T-helper 1 cell (primary cell): ENCODE measurements at regions not wholly inside any gene's neighbourhood (a gene's known extent, or its start where the extent isn't known, plus 50 kb on each side); places are given as distances from the start of the nearest gene placed in this dataset.

ENCODE experiments used
- DNase-seq, 5 donors: peaks; one replicate each; pipeline ENCODE4 v3.0.0-alpha.2; 2012 to 2020

DNA sequence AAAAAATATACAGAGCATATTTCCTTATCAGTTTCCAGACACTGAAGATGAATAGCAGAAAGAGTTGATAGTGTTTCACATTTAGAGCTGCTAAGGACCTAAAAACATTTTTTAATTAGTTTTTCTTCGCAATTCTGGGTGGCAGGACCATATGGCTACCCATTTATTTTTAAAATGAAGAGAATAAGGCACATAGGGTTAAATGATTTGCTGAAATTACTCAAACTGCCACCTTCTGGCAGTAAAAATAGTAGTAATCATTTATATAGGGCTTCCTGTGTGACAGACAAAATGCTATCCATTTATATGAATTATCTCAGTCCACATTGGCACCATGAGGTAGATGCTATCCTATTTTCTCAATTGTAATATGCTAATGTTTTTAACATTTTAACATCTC is 108.6 kb upstream of the CCDC196 start:
- no peak for DNase-seq

DNA sequence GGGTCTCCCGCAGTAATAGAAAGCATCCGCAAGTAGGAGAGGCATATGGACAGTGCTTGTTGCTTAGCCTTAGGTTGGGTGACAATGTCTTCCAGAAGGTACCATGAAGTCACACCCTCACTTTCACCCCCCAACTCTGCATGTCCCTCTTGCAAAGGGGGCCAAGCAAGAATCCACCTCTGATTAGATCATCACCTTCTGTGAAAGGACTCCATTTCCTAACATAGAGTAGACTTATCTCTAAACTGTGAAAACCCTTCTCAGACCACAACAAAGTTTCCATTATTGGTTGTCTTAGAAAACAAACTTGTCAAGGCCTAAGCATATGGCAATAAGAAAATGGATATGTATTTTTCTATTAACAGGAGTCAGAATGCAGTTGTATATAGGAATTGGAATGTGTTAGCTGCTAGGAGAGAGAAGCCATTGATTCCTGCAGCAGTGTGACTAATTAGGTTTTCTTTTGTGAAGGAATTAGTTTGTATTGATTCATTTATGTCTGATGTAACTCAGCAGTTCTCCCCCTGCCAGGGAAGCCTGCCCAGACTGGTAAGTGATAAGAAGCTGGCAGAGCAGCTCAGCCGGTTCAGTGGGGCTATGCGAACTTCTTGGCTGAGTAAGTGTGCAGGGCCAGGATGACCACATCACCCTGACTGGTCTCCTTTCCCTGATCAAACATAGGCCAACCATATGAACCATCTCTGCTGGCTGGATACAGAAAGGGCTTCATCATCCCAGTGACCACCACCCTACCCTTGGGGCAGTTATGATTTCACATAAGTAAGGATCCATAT is 107.3 kb upstream of the CCDC196 start:
- DNase-seq, result no peak

DNA sequence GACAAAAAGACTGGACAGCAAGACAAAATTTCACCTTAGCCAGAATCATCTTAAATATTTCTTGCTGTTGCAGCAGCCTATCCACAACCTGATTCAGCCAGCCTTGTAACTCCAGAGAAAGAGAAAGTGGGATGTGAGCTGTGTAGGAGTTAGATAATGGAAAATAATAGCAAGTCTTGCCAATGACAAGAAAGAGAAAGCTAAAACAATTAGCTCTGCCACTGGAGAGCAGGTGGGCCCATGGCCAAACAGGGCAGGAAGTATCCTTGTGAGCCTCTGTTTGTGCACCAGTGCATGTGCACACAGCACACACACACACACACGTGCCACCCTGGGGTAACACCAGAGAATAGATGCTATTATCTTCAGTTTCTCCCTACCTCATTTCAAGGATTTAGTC is 106.0 kb upstream of the CCDC196 start:
- DNase-seq, result no peak

DNA sequence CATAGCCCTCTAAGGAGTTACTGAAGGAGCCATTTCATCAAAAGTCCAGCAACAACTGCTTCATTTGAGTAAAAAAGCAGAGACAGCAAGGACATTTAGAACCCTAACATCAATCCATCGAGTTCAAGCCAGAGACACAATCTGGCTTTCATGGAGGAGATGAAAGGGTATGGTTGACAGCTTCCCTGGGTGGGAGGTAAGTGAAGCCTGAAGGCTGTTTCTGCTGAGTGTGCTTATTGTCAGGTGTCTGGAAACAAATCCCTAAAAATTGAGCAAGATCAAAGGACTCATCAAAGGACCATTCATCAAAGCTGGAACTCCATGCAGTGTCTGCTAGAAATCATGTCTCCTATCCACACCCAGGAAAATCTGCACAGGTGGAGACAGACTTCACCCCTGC is 104.4 kb upstream of the CCDC196 start:
- no peak for DNase-seq

DNA sequence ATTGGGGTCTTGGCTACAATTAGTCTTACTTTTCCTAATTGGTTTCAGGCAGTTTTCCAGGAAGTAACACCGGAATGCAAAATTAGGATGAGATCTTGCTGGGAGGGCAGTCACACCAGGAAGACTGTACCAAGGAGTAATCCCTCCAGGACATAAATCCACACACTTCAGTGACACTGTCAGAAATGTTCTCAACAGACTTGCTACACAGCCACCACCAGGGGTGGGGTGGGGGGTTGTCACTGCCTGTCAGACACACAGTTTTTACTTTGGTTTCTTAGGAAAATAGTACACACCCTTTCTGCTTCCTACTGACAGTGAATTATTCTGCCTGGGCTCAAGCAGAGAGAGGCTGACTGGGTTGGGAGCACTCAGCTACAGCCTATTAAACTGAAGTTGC is 102.9 kb upstream of the CCDC196 start:
- no peak for DNase-seq

DNA sequence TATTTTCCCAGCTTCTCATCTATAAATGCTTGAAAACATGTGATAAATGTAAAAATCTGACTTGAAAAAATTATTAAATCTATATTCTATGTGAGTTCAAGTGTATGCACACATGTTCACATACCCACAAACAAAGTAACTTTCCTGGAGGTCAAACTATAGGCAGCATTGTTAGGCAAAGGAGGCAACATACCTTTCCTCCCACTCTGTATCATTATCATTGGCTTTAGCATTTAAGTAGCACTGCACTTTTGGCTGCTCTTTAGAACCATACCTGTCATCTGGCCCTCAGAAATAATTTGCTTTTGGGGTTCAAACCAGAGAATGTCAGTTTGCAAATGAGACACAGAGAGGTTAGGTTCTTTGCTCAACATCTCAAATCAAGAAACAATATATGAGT is 102.4 kb upstream of the CCDC196 start:
- DNase-seq, result no peak

DNA sequence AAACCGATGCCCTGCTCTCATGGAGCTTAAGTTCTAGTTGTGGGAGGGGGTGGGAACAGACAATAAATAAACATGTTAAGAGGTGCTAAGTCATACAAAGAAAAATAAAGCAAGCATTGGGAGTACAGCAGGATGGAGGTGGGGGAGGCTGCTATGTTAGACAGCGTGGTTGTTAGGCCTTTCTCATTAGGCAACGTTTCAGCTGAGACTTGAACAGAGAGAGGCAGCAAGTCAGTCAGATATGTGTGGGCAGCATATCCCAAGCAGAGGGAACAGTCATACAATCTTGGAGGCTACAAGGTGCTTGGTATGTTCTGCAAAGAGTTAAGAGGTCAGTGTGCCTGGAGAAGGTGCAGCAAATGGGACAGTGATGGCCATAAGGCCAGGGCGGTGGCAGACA is 97.7 kb upstream of the CCDC196 start:
- DNase-seq, result no peak

DNA sequence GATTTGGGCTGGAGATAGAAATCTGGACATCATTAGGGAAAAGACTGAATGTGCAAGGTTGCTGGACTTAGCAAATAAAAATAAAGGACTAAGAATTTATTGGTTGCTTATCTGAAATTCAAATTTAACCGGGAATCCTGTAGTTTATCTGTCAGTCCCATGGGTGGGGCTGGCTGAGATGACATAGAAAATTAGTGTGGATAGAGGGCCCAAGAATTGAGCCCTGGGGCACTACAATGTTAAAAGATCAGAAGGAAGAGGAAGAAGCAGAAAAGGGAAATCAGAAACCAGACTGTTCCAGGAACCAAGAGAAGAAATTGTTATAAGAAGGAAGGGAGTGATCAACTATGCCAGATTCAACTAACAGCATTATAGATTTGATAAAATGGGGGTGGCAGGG is 96.7 kb upstream of the CCDC196 start:
- no peak for DNase-seq

DNA sequence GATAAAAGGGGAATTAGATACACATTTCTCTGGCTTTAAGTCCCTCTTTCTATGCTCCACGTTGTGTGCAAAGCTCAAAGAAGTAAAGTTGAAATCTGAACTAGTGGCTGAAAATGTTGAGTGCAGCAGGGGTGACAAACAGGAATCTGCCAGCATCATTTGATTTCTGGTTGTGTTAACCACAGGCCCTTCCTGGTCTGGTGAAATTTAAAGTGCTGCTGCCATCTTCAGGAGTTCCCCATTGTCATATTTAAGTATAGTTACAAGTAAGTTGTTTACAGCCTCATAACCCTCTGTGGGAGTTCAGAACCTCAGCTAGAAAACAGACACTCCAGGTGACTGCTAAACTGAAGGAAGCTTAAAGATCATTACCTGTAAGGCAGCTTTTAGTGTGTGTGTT is 90.9 kb upstream of the CCDC196 start:
- DNase-seq, result peak in 2 of 5 donors; percentile 2 to 53

DNA sequence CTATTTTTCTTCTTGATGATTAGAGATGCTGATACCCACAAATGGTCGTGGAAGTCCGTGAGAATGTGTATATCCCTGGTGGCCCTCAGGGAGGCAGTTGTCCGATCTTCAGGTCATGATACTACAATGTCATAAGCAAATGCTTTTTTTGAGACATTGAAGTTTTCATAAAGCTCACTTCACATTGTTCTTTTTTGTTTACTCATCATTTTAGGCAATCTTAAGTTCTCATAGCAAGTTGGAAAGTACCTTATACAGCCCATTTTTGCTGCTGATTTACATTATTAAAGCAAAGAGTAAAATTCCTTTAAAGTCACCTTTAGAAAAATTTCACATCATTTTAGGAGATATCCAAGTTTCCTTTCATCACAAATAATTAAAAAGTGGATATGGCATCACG is 90.0 kb upstream of the CCDC196 start:
- DNase-seq, result no peak

DNA sequence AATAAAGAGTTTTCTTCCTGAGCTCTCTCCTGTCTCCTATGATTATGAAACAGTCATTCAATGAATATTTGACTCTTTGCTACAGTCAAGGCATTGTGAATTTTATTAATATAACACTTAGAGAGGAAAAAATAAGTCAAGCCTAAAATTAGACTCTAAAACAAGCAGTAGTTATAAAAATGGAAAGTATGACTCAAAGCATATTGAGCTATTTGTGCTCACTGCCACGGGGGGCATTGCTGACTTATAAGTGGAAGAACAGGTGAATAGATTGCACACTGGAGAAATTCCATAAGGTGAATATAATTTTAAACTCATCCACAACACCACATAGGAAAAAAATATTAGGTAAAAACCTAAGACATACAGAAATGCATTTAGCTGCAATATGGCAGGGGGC is 87.7 kb upstream of the CCDC196 start:
- no peak for DNase-seq

DNA sequence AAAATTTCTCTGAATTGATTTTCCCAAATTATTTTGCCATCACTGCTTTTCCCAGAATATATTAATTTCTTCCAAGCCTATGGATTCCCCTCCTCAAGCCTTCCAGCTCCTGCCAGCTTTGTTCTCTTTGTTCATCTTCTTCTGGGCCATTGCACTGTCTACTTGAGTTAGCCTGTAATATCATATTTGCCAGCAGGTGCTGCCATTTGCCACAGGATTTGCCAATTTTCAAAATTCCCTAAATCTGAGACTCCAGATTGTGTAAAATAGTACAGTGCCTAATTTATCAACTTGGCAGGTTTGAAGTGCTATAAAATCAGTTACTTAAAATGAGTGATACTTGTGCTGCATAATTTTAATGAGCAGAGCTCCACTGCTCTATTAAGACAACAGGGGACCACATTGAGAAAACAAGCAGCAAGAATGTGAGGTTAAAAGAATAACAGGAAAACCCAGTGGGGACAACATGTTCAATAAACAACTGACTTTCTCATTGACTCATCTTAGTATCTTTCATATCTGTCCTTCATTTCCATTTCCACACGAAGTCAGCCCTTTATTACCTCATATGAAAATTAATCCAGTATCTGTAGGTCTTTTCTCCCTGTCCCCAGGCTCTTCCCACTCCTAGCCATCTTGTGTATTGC is 84.6 kb upstream of the CCDC196 start:
- DNase-seq, result no peak

DNA sequence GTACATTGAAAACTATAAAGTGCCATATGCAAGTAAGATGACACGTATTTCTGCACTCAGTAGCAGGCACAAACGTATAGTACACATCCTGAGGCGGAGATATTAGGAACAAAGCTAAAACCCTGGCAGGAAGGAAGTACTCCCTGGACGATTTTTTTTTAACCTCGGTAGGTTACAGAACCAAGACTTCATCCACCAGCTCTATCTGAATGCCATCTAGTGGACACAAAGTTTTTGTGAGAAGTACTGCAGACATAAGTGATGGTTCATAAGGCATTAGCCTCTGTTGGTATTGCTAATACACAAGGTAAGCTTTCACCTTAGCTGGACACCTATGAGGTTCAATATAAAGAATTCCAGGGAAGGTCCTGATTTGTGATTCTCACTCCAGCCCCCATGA is 83.0 kb upstream of the CCDC196 start:
- DNase-seq, result peak in 1 of 5 donors; percentile 15

DNA sequence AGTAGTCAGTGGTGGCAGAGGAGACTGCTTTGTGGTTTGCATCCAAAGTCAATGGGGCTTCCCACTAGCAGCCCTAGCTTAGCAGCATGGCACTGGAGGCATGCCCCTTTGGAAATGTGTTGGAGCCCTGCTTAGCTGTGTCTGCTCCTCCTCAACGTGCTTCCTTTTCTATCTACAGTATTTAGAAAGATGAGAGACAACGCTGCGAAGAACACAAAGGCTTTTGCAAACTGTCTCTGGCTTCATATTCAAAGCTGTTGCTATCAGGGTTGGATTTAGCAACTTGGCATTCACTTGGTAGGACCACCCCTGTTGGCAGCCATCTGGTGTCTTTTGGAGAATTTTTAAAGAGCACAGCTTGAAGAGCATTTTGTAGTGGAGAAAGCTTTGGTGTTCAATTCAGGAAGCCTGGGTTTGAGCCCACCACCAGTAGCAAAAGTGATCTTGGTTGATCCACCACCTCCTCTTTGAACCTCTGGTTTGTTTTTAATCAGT is 82.1 kb upstream of the CCDC196 start:
- DNase-seq, result no peak

DNA sequence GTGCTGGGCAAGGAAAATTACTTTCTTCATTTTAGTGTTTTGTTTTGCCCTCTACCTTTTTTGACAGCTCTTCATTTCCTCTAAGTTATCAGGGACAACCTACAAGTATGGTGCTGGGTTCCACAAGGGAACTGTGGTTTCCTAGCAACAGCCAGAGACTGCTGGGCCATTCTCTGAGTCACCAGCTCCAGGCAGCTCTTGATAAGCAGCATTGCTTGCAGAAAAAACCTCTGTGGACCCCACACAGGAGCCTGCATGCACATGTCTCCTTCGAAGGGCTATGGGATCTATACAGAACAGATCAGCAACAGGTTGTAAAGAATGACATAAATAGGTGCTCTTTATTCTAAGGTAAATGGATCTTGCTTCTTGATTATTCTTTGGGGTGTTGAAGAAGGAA is 81.0 kb upstream of the CCDC196 start:
- no peak for DNase-seq

DNA sequence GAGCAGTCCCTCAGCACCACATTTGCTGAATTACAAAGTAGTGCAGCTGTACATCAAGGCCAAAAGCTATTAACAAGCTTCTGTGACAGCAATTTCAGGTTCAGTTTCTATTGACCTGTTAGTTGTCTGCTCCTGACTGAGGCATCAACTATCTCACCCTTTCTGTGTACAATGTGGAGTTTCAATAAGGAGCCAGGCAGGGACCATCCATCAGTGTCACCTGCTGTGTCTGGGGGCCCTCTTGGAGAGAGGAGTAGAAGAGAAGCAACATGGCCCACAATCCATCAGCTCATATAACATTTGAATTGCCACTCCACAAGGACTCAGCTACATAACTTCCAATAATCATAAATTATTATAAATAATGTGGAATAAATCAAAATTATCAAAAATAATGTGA is 72.3 kb upstream of the CCDC196 start:
- no peak for DNase-seq

DNA sequence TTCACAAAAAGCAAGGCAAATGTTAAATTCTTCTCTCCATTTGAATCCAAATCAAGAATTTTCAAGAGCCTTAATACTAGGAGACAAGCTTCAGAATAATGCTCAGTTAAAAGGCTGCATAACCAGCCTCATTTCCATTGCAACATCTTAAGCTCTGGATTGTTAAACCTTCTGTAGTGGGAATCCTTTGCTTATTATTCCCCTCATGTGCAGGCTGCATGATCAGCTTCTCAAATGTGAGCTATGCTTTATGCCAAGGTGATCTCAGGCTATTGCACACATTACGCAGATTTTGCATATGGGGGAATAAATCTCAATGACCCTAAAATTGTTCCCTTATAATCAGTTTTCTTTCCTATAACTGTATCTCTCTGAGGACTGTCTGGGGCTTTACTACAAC is 71.7 kb upstream of the CCDC196 start:
- DNase-seq, result no peak

DNA sequence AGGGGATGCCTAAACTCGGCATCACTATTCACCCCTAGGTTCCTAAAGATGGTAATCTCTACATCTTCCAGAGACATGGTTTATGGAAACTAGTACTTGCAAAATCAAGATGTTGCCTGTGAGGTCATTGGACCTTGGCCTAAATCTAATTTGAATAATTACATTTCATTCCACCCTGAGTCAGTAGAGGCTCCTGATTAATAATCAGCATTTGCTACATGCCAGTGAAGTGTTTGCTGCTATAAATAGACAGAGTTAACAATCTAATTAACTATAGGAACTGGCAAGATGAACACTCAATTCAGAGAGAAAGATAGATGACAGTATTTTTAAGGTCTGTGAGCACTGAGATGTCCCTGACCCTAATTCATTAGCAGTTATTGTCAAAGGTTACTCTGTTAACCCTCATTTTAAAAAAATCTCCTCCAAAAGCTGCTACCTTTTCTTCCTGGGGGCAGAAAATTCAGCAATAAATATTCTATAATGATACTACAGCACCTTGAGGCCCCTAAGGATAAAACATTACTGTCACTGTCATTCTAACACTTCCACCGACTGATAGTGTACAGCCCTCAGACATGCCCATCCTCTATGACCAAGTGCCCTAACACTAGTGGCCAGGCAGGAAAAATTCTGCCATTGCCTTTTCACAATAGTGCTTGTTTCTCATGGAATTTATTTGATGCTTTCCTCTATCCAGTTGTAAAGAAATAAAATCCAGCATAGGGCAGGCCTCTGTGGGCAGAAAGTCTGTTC is 65.7 kb upstream of the CCDC196 start:
- no peak for DNase-seq

DNA sequence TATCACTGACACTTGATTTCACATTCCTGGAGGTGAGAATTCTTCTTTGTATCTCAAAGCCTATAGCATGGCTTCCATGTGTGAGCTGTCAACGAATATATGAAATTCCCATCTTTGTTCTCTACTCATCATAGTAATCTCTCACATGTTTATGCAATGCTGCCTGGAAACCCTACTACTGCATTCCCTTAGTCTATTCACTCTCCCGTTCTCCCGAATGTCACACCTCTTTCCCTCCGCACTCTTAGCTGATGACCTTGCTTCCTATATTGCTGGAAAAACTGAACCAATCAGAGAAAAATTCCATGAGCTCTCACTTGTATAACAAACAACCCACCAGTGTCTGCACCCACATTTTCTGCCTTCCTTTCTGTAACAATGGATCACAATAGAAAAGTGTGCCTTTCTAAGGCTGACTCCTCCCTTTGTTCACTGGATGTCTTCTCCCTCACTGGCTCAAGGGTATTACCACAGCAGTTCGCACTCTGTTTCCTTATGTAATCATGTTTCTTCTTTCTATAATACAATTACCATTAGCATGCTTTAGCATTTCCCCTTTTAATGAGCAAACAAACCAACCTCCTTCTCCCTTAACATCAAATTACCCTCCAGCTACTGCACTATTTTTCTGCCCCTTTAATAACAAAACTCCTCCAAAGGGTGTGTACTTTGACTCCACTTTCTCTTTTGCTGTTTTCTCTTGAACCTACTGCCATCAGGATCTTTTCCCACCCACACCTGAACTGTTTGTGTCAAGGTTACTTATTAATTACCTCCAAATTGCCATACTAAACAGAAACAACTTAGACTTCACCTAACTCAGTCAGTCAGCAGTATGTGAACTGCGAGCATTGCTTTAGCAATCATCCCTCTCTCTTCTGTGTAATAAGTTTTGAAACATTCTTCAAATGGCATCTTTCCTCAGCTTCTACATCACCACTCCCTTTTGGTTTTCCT is 63.9 kb upstream of the CCDC196 start:
- DNase-seq, result no peak

DNA sequence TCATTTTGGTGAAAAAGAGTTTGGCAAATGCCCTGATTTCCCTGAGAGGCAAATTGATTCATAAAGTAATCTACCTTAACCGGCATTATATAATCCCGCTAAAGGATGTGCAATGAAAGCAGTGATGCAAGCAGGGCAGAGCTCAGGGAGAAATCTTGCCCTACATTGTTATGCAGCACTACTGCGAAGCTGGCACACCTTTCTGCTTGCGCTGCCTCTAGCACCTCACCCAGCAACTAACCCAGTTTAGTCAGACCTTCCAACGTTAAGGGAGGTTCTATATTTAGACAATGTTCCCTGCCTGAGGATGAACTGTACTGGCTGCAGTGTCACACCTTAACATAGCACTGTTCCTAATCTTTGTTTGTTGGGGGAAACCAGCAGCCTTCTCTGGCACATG is 60.8 kb upstream of the CCDC196 start:
- no peak for DNase-seq

DNA sequence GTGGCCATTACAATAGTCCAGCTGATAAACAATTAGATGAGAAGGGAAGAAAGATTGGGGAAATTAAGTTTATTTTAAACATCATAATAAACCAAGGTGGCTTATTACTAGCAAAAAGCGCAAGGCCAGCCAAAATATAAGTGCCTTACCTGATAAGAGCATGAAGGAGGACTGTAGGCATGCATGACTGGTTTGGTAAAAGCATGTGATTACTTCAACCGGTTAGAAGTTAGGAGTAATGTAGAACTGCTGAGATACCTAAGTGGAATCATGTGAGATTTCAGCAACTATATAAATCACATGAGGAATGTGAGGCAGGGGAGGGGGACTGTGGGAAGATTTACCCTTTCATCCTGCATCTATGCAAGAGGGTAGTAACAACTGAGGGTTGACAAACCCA is 59.7 kb upstream of the CCDC196 start:
- no peak for DNase-seq

DNA sequence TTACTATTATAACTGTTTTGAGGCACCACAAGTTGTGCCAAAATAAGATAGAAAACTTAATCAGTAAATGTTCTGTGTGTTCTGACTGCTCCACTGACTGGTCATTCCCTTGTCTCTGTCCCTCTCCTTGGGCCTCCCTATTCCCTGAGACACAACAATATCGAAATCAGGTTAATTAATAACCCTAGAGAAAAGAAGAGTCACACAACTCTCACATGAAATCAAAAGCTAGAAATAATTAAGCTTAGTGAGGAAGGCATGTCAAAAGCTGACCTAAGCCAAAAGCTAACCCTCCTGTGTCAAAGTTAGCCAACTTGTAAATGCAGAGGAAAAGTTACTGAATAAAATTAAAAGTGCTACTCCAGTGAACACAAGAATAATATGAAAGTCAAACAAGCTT is 53.8 kb upstream of the CCDC196 start:
- DNase-seq, result no peak

DNA sequence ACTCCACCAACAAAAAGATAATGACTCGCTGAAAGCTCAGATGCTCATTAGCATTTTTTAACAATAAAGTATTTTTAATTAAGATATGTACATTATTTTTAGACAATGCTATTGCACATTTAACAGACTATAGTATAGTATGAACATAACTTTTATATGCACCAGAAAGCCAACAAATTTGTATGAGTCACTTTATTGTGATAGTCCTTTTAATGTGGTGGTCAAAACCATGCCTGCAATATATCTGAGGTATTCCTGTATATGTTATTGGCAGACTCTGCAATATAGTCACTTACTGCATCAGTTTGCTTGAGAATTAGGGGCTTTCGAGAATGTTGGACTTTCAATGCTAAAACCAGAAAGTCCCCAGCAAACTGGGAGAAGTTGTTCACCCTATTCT is 51.7 kb upstream of the CCDC196 start:
- no peak for DNase-seq
